ENCODE measurements at regions not wholly inside any gene's neighbourhood (a gene's known extent, or its start where the extent isn't known, plus 50 kb on each side); places are given as distances from the start of the nearest gene placed in this dataset.
"Not testable (repeated sequence)": the region's sequence is repeated elsewhere in the genome, so short reads cannot be mapped to it uniquely, and the experiment has no call there.

DNA sequence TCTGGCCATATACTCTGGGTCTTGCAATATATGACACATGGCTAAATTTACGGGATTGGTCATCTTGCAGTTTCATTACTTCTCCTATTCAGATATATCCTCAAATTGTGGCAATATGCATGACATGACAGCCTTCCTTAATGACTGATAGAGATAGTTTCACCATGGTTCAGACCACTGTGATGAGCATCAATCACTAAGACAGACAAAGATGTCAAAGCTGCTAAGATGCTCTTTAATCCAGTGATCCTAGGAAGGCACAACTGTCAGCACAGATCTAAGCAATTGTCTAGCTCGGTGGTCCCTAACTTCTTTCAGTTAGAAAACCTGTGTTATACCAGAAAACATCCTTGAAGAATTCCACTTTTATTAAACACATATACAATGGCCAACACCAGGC is 70.9 kb upstream of the ADGRL2 start:
- no peaks in the 10 kb centered on the region for H3K36me3 ChIP-seq
- H3K4me3 ChIP-seq, result no peak overlapping the region
- intact Hi-C loops (cut with DNase I), result no loop called here
- no peaks in the 10 kb centered on the region for H3K27me3 ChIP-seq
- WGBS, 2 donors, result 95 to 96% methylated on average over 2 of the region's 2 CpGs
- DNase-seq, result no peak
- TF ChIP-seq POLR2AphosphoS5 (IDR thresholded peaks at IDR 0.05) (no peak), POLR2A (IDR thresholded peaks at IDR 0.05) (no peak), EP300 (IDR thresholded peaks at IDR 0.05) (no peak)
- TF ChIP-seq, protein P1, sequence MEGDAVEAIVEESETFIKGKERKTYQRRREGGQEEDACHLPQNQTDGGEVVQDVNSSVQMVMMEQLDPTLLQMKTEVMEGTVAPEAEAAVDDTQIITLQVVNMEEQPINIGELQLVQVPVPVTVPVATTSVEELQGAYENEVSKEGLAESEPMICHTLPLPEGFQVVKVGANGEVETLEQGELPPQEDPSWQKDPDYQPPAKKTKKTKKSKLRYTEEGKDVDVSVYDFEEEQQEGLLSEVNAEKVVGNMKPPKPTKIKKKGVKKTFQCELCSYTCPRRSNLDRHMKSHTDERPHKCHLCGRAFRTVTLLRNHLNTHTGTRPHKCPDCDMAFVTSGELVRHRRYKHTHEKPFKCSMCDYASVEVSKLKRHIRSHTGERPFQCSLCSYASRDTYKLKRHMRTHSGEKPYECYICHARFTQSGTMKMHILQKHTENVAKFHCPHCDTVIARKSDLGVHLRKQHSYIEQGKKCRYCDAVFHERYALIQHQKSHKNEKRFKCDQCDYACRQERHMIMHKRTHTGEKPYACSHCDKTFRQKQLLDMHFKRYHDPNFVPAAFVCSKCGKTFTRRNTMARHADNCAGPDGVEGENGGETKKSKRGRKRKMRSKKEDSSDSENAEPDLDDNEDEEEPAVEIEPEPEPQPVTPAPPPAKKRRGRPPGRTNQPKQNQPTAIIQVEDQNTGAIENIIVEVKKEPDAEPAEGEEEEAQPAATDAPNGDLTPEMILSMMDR (IDR thresholded peaks at IDR 0.05), result no peak
- H3K4me1 ChIP-seq, result no peaks in the 10 kb centered on the region
- H3K9me3 ChIP-seq, result no peaks in the 10 kb centered on the region
- H3K27ac ChIP-seq, result no peak overlapping the region

DNA sequence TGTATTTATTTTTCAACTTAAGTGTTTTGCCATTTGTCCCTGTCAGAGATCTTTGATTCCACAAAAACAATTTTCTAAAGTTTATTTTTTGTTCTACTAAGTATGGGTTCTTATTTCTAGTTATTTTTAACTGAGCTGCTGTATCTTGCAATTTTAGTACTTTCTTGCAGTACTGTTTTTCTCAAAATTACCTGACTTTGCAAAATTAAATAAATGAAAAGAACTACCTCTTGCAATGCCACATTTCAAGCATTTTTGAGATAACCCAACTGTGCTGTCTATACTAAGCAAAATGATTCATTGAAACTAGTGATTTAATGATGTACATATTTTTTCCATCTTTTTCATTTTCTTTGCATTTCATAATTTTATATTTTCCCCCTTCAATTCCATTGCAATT is 71.5 kb upstream of the ADGRL2 start:
- no peaks in the 10 kb centered on the region for H3K36me3 ChIP-seq
- H3K27me3 ChIP-seq, result no peaks in the 10 kb centered on the region
- no peak overlapping the region for H3K27ac ChIP-seq
- no peak for DNase-seq
- no peaks in the 10 kb centered on the region for H3K4me1 ChIP-seq
- H3K4me3 ChIP-seq, result no peak overlapping the region
- intact Hi-C loops (cut with DNase I), result no loop called here
- TF ChIP-seq EP300 (IDR thresholded peaks at IDR 0.05) (no peak), POLR2AphosphoS5 (IDR thresholded peaks at IDR 0.05) (no peak), POLR2A (IDR thresholded peaks at IDR 0.05) (no peak)
- TF ChIP-seq, protein P1 (IDR thresholded peaks at IDR 0.05), result no peak
- no peaks in the 10 kb centered on the region for H3K9me3 ChIP-seq

DNA sequence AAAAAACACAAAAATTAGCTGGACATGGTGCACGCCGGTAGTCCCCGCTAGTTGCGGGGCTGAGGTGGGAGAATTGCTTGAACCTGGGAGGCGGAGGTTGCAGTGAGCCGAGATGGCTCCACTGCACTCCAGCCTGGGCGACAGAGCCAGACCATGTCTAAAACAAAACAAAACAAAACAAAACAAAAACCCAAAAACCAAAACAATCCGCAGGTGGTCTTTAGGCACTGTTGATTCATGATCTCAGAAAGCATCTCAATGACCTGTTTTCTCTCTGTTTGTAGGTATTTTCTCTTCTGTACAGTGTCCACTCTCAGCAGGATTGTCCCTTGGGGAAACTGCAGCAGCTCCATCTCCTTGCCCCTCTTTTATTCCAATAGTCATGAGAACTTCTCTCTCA is 74.9 kb upstream of the ADGRL2 start:
- H3K27me3 ChIP-seq, result no peaks in the 10 kb centered on the region
- WGBS, 2 donors, result 95 to 97% methylated on average over 8 of the region's 8 CpGs

DNA sequence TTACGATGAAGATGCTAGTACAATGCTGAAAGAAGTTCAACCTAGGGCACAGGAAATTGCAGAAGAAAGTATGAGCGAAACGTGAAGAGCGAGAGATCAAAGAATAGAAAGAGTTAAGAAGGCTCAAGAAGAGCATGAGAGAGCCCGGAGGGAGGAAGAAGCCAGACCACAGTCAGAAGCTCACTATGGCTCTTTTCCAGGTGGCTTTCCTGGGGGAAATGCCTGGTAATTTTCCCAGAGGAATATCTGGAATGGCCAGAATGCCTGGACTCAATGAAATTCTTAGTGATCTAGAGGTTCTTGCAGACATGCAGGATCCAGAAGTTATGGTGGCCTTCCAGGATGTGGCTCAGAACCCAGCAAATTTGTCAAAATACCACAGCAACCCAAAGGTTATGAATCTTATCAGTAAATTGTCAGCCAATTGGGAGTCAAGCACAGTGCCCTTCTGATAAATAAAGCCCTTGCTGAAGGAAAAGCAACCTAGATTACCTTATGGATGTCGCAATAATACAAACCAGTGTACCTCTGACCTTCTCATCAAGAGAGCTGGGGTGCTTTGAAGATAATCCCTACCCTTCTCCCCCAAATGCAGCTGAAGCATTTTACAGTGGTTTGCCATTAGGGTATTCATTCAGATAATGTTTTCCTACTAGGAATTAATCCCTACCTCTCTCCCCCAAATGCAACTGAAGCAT is 78.0 kb upstream of the ADGRL2 start:
- H3K27me3 ChIP-seq; H3K36me3 ChIP-seq; H3K4me3 ChIP-seq; H3K4me1 ChIP-seq; H3K9me3 ChIP-seq; intact Hi-C loops (cut with DNase I); H3K27ac ChIP-seq; DNase-seq: not testable (repeated sequence)
- 90 to 91% methylated on average over 6 of the region's 6 CpGs for WGBS, 2 donors

More for the DNA sequence above, 74.9 kb upstream of the ADGRL2 start:
- no peaks in the 10 kb centered on the region for H3K36me3 ChIP-seq
- no peak overlapping the region for H3K4me3 ChIP-seq
- no peak for DNase-seq
- no peaks in the 10 kb centered on the region for H3K4me1 ChIP-seq
- intact Hi-C loops (cut with DNase I), result no loop called here
- TF ChIP-seq POLR2A (IDR thresholded peaks at IDR 0.05) (no peak), POLR2AphosphoS5 (IDR thresholded peaks at IDR 0.05) (no peak), EP300 (IDR thresholded peaks at IDR 0.05) (no peak)
- TF ChIP-seq, protein P1 (IDR thresholded peaks at IDR 0.05), result no peak
- H3K27ac ChIP-seq, result no peak overlapping the region
- no peaks in the 10 kb centered on the region for H3K9me3 ChIP-seq

DNA sequence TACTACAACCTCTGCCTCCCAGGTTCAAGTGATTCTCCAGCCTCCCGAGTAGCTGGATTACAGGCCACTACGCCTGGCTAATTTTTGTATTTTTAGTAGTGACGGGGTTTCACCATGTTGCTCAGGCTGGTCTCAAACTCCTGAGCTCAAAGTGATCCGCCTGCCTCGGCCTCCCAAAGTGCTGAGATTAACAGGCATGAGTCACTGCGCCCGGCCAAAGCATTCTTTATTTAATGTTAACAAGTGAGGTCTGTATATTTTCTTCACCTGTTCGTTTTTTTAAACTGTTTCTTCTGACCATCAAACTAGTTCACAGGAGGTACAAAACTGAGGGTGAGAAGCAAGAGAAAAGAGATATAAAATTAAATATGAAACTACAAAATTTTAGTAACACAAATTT is 80.5 kb upstream of the ADGRL2 start:
- H3K27me3 ChIP-seq; H3K36me3 ChIP-seq; H3K27ac ChIP-seq; H3K4me1 ChIP-seq; H3K4me3 ChIP-seq; intact Hi-C loops (cut with DNase I); DNase-seq; H3K9me3 ChIP-seq: not testable (repeated sequence)
- WGBS, 2 donors, result 87 to 88% methylated on average over 8 of the region's 8 CpGs

DNA sequence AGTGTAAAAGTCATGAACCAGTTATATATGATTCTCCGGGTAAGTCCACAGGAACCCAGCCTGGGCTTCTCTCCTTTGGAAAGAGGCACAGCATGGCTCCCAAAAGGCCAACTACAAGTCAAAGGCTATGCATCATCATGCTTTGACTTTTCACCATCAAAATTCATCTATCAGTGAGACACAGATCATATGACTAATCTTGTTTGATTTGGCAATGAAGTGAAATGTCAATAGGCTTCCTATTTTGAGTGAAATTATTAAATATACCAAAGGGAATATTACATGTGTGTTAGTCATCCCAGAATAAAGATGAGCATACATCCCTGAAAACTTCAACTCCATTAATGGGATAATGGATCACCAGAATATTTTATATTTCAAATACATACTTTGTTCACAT is 83.5 kb upstream of the ADGRL2 start:
- Histone ChIP-seq H3K4me3 (no peak overlapping the region), H3K36me3 (no peaks in the 10 kb centered on the region), H3K27ac (no peak overlapping the region), H3K4me1 (no peaks in the 10 kb centered on the region), H3K9me3 (no peaks in the 10 kb centered on the region), H3K27me3 (no peaks in the 10 kb centered on the region)
- 98 to 100% methylated on average over 1 of the region's 1 CpG for WGBS, 2 donors
- no peak for DNase-seq
- TF ChIP-seq POLR2AphosphoS5 (IDR thresholded peaks at IDR 0.05), result no peak
- TF ChIP-seq POLR2A (IDR thresholded peaks at IDR 0.05), result no peak
- no peak for TF ChIP-seq EP300 (IDR thresholded peaks at IDR 0.05)
- TF ChIP-seq, protein P1 (IDR thresholded peaks at IDR 0.05), result no peak
- intact Hi-C loops (cut with DNase I), result no loop called here

Data from sigmoid colon (tissue), 6 donors.